ENCODE measurements at regions not wholly inside any gene's neighbourhood (a gene's known extent, or its start where the extent isn't known, plus 50 kb on each side); places are given as distances from the start of the nearest gene placed in this dataset.
A peak's percentile ranks its signal among the peaks of the same experiment; 100 is the strongest.

- Histone ChIP-seq H3K4me1 (no peaks in the 10 kb centered on the region), H3K36me3 (ENCODE audit: insufficient read depth in 1 of 2, low read depth in 1 of 2) (no peaks in the 10 kb centered on the region), H3K27me3 (ENCODE audit: insufficient read depth in 3 of 3, low read length in 2 of 3) (no peaks in the 10 kb centered on the region), H3K9me3 (no peaks in the 10 kb centered on the region), H3K27ac (no peak overlapping the region), H3K4me3 (no peak overlapping the region)
- intact Hi-C loops (cut with DNase I), result no loop called here
- WGBS, 3 donors, result 33 to 47% (median 36%) methylated on average over 5 of the region's 5 CpGs
- ATAC-seq (no peak), DNase-seq (no peak)
- TF ChIP-seq, protein P1, sequence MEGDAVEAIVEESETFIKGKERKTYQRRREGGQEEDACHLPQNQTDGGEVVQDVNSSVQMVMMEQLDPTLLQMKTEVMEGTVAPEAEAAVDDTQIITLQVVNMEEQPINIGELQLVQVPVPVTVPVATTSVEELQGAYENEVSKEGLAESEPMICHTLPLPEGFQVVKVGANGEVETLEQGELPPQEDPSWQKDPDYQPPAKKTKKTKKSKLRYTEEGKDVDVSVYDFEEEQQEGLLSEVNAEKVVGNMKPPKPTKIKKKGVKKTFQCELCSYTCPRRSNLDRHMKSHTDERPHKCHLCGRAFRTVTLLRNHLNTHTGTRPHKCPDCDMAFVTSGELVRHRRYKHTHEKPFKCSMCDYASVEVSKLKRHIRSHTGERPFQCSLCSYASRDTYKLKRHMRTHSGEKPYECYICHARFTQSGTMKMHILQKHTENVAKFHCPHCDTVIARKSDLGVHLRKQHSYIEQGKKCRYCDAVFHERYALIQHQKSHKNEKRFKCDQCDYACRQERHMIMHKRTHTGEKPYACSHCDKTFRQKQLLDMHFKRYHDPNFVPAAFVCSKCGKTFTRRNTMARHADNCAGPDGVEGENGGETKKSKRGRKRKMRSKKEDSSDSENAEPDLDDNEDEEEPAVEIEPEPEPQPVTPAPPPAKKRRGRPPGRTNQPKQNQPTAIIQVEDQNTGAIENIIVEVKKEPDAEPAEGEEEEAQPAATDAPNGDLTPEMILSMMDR (IDR thresholded peaks at IDR 0.05), result no peak
Observed at GRCh38 chr2:19812166-19812565, 89.6 kb downstream of the TTC32 start.

GRCh38 chr2:19811186-19811585 lies 90.6 kb downstream of the TTC32 start:
- intact Hi-C loops (cut with DNase I), result no loop called here
- H3K36me3 ChIP-seq (ENCODE audit: insufficient read depth in 1 of 2, low read depth in 1 of 2), result no peaks in the 10 kb centered on the region
- H3K9me3 ChIP-seq, result no peaks in the 10 kb centered on the region
- 85 to 98% (median 94%) methylated on average over 6 of the region's 6 CpGs for WGBS, 3 donors
- DNase-seq (no peak), ATAC-seq (no peak)
- peaks cover 2% of the 10 kb centered on the region for H3K4me1 ChIP-seq
- no peaks in the 10 kb centered on the region for H3K27me3 ChIP-seq (ENCODE audit: insufficient read depth in 3 of 3, low read length in 2 of 3)
- H3K4me3 ChIP-seq, result no peak overlapping the region
- TF ChIP-seq, protein P1 (IDR thresholded peaks at IDR 0.05), result no peak
- H3K27ac ChIP-seq, result no peak overlapping the region

- Histone ChIP-seq H3K27me3 (ENCODE audit: insufficient read depth in 3 of 3, low read length in 2 of 3) (no peaks in the 10 kb centered on the region), H3K36me3 (ENCODE audit: insufficient read depth in 1 of 2, low read depth in 1 of 2) (no peaks in the 10 kb centered on the region), H3K4me1 (peaks cover 2% of the 10 kb centered on the region), H3K4me3 (no peak overlapping the region), H3K9me3 (no peaks in the 10 kb centered on the region), H3K27ac (no peak overlapping the region)
- peak; percentile 35 to 58 (median 45) for ATAC-seq
- TF ChIP-seq, protein P1 (IDR thresholded peaks at IDR 0.05), result no peak
- intact Hi-C loops (cut with DNase I), result no loop called here
- peak; percentile 30 to 66 for DNase-seq
- 56 to 75% (median 68%) methylated on average over 2 of the region's 2 CpGs for WGBS, 3 donors
Observed at GRCh38 chr2:19810637-19811036, 91.1 kb downstream of the TTC32 start.

GRCh38 chr2:19810148-19810547 lies 91.6 kb downstream of the TTC32 start:
- no peaks in the 10 kb centered on the region for H3K36me3 ChIP-seq (ENCODE audit: insufficient read depth in 1 of 2, low read depth in 1 of 2)
- ATAC-seq (no peak), DNase-seq (no peak)
- H3K27me3 ChIP-seq (ENCODE audit: insufficient read depth in 3 of 3, low read length in 2 of 3), result no peaks in the 10 kb centered on the region
- peaks cover 2% of the 10 kb centered on the region for H3K4me1 ChIP-seq
- no peak overlapping the region for H3K27ac ChIP-seq
- WGBS, 3 donors, result 76 to 83% (median 81%) methylated on average over 5 of the region's 5 CpGs
- H3K4me3 ChIP-seq, result no peak overlapping the region
- intact Hi-C loops (cut with DNase I), result no loop called here
- TF ChIP-seq, protein P1 (IDR thresholded peaks at IDR 0.05), result no peak
- no peaks in the 10 kb centered on the region for H3K9me3 ChIP-seq

DNA sequence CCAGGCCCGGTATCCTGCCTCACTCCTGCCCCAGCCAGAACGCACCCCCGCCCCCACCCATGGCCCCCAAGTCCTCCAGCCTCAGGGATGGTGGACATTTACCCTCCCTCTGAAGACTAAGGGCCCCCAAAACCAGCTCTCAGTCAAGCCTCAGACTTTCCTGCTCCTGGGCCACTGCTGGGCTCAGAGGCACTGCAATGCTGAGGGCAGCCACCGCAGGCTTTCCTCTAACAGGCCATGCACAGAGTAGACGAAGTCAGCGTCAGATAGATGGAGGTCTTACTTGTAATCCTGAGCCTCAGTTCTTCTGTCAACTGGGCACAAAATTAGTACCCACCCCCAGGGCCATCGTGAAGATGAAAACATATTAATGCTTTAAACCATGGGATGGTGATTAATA lies 92.6 kb downstream of the TTC32 start:
- DNase-seq (no peak), ATAC-seq (no peak)
- Histone ChIP-seq H3K27ac (no peak overlapping the region), H3K36me3 (ENCODE audit: insufficient read depth in 1 of 2, low read depth in 1 of 2) (no peaks in the 10 kb centered on the region), H3K4me1 (peaks cover 2% of the 10 kb centered on the region), H3K27me3 (ENCODE audit: insufficient read depth in 3 of 3, low read length in 2 of 3) (no peaks in the 10 kb centered on the region), H3K9me3 (no peaks in the 10 kb centered on the region), H3K4me3 (no peak overlapping the region)
- TF ChIP-seq, protein P1 (IDR thresholded peaks at IDR 0.05), result no peak
- 93 to 95% (median 95%) methylated on average over 7 of the region's 7 CpGs for WGBS, 3 donors
- intact Hi-C loops (cut with DNase I), result loop anchor here in 1 of 2 donors (5.0 kb wide), 1 partner anchor 43 kb away; no protein-coding TSS in a partner anchor
